HG03469 (cell line): ENCODE measurements at regions not wholly inside any gene's neighbourhood (a gene's known extent, or its start where the extent isn't known, plus 50 kb on each side); places are given as distances from the start of the nearest gene placed in this dataset.

Experiments used
- ATAC-seq: cut with Tn5 transposase; IDR thresholded peaks from one replicate; pipeline ENCODE4 v1.9.1; 2021; ENCODE audit warnings: mild to moderate bottlenecking, moderate library complexity, moderate number of reproducible peaks; ENCODE audit not compliant: unreplicated experiment

DNA sequence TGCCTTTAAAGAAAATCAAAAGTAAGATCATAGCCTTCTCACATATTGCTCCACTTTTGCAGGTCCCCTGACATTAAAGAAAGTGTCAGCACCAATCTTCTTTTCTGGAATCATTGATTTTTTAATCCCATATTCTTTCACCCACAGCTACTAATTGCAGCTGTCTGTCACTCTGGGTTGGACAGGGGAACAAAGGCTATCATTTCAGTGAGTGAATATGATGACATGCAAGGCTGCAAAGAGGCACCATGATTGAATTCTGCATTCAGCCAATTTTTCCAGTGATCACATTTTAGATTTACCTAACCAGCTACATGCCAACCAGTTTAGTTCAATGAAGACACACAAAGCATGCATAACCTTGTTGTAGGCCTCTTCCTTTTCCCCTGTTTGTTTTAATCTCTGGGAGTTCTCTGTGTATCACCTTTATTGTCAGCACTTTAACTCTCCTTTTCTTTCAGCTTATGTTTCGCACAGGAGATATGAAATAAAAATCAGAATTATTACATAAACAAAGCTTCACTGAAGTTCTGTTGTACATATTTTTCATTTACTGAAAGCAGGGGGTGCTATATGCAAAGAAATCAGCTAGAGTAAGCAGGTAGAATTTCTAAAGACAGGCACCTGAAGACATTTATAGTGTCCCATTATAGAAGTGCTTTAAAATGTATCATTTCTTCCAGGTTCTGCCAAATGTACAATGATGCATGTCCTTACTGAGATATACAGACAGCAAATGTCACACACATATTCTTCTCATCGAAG, 584.8 kb downstream of the PLA2G4A start:
- ATAC-seq = no peak

DNA sequence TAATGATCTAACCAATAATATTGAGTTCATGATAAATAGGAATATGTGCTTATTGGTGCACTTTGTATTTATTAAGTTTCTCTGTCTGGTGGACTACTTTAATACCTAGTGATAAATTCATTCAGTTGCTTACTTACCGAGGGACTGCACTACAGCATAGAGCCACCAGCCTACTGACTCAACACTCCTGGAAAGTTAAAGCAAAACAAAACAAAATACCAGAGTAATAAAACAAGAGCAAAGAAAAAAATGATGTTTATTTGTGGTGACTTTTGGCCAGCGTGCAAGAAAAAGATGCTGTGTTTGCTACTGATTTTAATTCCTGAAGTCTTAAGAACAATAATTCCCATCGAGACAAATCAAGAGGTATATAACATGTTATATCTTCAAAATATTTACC, 586.3 kb downstream of the PLA2G4A start:
- no peak for ATAC-seq

DNA sequence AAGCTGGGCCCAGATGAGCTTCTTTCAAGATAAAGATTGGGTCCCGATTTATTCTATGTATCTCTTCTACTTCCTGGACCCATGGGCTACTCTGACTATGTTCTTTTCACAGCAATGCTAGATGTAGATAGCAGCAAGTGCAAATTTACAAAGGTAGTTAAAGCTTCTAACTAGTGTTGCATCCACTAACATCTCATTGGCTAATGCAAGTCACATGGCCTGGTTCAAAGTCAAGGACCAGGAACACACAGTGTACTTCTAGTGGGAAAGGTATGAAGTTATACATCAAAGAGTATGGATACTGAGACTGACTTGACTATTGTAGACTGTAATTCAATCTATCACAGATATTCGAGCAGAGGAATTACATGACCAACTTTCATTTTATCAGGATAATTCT, 588.8 kb downstream of the PLA2G4A start:
- ATAC-seq = no peak

DNA sequence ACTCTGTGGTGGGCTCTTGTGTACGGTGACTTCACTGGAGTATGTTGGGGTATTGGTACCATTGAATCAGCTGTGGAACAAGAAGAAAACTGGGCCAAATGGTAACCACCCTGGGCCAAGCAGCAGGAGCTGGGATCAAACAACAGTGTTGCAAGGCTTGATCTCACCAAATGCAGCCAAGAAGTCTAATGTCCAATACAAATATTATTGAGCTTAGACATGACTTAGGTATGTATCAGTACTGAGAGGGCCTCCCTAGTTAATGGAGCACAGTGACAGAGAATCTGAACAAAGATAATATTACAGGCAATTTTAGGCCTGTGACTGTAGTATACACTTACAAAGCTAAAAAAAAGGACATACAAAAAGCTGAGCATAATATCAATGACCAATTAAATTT, 604.8 kb downstream of the PLA2G4A start:
- ATAC-seq = no peak

- ATAC-seq = no peak
These were observed 613.9 kb downstream of the PLA2G4A start for GRCh38 chr1:187442603-187443002.

- no peak for ATAC-seq
These were observed 615.2 kb downstream of the PLA2G4A start for GRCh38 chr1:187443939-187444338.

DNA sequence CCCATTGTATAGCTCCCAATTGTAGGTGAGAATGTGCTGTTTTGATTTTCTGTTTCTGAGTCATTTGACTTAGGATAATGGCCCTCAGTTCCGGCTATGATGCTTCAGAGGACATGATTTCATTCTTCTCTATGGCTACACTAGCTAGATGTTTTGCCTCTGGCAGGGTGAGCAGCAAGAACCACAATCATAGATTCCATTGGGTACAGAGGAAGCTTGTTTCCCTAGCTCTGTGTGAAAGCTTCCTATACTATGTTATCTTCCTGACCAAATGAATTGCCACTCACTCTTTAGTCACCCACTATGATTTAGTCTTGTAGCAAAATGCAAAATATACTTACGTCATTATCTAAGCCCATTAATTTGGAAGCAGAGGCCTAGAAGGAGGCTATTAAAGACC, 616.3 kb downstream of the PLA2G4A start:
- no peak for ATAC-seq

DNA sequence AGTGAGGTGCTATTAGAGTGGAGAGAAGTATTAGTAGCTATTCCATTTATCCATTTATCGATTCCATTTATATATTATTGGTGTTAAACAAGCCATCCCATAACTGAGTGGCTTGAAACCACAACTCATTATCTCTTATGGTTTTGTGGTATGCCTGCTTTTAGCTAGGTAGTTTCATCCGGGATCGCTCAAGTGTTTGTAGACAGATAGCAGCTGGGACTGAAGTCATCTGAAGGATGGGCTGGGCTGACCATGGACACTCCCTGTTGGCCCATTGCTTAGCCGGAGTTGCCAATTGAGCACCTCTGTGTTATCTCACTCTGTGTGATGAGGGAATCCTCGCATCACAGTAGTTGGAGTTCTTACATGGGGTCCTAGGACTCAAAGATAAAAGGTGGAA, 622.5 kb downstream of the PLA2G4A start:
- no peak for ATAC-seq

GRCh38 chr1:187454010-187454409, 625.3 kb downstream of the PLA2G4A start:
- ATAC-seq = no peak

DNA sequence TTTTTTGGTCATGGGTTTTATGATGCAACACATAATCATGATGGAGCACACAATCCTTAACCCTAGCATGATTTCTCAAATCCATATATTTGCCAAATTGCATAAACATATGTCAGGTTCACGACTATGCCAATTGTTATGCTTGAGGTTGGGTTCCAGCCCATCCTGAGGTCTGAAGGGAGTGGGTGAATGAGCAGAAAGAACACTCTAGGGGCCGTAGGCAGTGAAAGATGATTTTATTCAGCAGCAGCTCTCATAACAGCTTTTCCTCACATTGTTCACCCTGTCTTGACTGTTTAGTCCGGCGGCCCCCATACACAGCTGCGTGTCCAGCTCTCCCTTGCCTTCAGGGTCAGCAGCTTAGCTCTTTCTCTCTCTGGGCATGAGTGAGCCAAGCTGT, 627.7 kb downstream of the PLA2G4A start:
- no peak for ATAC-seq

DNA sequence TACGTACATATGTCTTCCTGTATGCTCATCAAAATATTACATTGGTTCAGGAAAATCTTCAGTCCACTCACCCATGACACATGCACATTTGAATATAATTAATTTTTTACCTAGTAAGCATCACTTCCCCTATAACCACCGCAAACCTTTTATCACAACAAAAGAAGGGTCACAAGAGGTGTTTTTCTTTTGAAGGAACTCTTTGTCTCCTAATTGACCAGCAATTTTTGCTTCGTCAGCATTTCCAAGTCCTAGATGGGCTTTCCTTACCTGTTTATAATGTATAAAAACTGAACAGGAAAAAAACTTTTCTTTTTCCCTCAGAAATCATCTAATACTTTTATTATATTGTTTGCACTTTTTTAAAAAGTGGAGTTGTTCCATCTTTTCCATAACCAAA, 631.3 kb downstream of the PLA2G4A start:
- ATAC-seq = no peak

GRCh38 chr1:187464320-187464719, 635.6 kb downstream of the PLA2G4A start:
- ATAC-seq = no peak

GRCh38 chr1:187465441-187465840, 636.7 kb downstream of the PLA2G4A start:
- no peak for ATAC-seq

GRCh38 chr1:187469836-187470235, 641.1 kb downstream of the PLA2G4A start:
- no peak for ATAC-seq

- no peak for ATAC-seq
These were observed 642.8 kb downstream of the PLA2G4A start for GRCh38 chr1:187471555-187471954.

GRCh38 chr1:187474336-187474735, 645.6 kb downstream of the PLA2G4A start:
- ATAC-seq = no peak

DNA sequence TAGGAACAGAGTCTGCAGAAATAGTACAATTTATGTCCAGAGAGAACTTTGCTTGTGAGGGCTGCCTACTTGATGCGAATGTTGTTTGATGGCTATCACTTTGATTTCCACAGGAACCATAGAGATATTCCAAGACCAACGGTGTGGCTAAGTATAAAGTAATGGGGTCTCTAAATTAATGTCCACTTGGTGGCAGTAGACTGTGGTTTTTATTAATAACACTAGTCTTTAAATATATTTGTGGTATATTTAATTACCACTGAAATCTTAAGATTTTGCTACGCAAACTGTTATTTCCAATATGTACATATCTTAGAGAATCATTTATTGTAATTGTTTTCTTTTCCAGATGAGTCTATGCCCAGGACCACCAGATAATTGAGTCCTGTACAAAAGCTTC, 647.9 kb downstream of the PLA2G4A start:
- no peak for ATAC-seq

DNA sequence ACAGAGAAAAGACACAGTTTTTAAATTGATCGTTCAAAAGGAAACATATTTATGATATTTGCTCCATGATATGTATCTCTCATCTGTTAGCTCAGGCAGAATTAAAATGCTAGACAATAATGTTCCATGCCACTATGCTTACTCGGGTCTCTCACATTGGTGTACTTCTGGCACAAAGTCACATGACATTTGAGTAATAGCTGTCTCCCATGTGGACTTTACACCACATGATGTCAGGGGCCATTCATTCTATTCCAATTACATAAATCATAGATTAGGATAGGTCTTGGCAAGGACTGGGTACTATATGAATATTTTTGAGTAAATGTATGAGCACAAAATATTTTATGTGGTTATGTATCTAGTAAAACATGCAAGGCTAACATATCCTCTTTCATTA, 648.4 kb downstream of the PLA2G4A start:
- no peak for ATAC-seq

DNA sequence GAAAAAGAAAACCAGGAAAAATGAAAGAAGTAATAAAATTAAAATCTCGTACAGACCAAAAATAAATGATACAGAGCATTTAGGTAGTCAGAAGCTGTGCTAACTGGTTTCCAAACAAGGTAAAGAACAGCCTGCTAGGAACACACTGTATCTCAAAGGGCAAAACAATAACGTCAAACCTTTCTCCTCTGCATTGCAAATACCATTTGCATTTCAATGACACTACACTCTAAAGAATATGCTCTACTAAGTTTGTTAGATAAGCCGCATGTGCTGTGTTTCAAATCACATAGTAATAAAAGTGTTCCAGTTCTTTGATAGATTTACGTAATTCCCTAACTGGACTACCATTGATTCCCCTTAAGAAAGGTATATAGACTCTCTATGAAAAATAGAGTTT, 648.8 kb downstream of the PLA2G4A start:
- ATAC-seq = no peak

GRCh38 chr1:187481581-187482148, 652.9 kb downstream of the PLA2G4A start:
- ATAC-seq = no peak

- ATAC-seq = no peak
These were observed 661.5 kb downstream of the PLA2G4A start for GRCh38 chr1:187490266-187490665.

GRCh38 chr1:187491082-187491720, 662.5 kb downstream of the PLA2G4A start:
- ATAC-seq = no peak
